ENCODE measurements at regions not wholly inside any gene's neighbourhood (a gene's known extent, or its start where the extent isn't known, plus 50 kb on each side); places are given as distances from the start of the nearest gene placed in this dataset.
"Not testable (repeated sequence)": the region's sequence is repeated elsewhere in the genome, so short reads cannot be mapped to it uniquely, and the experiment has no call there.

DNA sequence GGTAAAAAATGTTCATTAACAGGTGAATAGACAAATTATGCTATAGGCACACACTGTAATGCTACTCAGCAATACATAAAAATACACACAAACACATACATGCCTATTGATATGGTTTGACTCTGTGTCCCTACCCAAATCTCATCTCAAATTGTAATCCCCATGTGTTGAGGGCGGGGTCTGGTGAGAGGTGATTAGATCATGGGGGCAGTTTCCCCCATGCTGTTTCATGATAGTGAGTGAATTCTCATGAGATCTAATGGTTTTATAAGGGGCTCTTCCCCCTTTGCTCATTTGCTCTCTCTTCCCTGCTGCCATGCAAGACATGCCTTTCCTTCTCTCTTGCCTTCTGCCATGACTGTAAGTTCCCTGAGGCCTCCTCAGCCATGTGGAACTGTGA is 403.1 kb upstream of the RORB start:
- not testable (repeated sequence) for DNase-seq (ENCODE audit: low read depth)

DNA sequence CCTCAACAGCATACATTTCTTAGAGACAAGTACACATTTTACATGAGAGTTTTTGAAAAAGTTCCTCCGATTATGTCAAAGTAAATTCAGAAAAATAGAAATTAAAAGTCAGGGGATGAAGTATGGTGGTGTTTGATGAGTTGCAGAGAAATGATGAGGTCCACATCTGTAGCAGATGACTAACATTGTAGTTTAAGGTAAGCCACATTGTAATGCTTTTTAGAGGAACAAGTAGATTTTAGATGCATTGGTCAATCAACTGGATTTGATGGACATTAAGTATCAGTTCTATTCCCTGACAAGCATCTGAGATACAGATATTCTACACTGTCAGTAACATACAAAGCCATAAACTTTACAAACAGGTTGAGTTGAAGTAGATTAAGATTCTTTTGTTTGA is 402.4 kb upstream of the RORB start:
- DNase-seq (ENCODE audit: low read depth) = no peak

DNA sequence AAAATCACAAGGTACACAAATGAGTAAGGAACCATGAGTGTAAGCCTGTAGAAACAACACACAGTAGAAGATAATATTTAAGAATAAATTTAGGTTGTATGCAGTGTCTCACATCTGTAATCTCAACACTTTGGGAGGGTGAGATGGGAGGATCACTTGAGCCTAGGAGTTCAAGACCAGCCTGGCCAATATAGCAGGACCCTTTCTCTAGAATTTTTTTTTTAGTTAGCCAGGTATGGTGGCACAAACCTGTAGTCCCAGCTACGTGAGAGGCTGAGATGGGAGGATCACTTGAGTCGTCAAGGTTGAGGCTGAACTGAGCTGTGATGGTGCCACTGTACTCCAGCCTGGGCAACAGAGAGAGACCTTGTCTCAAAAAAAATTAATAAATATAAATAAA is 401.2 kb upstream of the RORB start:
- DNase-seq (ENCODE audit: low read depth) = no peak

DNA sequence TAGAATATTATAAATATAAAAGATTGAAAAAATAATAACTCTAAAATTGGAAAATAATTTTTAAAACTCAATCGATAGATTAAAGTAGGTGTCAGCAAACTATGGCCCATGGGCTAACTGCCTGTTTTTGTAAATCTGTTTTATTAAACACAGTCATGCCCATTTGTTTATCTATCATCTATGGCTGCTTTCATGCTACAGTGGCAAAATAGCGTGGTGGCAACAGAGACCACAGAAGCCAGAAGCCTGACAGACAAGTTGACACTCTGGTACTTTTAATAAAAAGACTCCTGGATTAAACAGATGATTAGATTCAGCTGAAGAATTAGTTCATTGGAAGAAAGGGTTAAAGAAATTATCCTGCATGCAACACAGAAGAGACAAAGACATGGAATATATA is 400.7 kb upstream of the RORB start:
- no peak for DNase-seq (ENCODE audit: low read depth)

DNA sequence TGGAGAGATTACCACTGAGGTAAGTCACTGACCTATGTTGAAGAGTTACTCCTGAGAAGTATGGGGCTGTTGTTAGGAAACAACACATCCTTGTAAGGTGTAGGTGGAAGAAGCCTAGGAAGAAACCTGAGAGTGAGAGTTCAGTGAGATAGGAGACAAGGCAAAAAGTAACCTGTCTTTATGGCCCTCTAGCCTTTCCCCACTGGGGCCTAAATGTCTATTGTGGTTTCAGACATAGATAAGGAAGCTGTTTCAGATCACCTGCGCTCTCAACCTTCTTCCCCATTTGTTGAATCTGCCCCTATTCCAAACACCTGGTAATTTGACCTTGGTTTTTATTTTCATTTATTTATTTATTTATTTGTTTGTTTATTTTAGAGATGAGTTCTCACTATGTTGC is 397.1 kb upstream of the RORB start:
- DNase-seq (ENCODE audit: low read depth) = no peak

DNA sequence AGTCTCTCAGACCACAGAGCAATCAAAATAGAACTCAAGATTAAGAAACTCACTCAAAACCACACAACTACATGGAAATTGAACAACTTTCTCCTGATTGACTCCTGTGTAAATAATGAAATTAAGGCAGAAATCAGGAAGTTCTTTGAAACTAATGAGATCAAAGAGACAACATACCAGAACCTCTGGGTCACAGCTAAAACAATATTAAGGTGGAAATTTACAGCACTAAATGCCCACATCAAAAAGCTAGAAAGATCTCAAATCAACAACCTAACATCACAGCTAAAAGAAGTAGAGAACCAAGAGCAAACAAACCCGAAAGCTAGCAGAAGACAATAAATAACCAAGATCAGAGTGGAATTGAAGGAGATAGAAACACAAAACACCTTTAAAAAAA is 395.0 kb upstream of the RORB start:
- DNase-seq (ENCODE audit: low read depth) = not testable (repeated sequence)

DNA sequence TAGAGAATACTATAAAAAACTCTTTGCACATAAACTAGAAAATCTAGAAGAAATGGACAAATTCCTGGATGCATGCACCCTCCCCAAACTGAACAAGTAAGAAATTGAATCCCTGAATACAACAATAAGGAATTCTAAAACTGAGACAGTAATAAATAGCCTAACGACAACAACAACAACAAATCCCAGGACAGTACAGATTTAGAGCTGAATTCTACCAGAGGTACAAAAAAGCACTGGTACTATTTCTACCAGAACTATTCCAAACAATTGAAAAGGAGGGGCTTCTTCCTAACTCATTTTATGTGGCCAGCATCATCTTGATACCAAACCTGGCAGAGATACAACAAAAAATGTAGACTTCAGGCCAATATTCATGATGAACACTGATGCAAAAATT is 394.4 kb upstream of the RORB start:
- no peak for DNase-seq (ENCODE audit: low read depth)

DNA sequence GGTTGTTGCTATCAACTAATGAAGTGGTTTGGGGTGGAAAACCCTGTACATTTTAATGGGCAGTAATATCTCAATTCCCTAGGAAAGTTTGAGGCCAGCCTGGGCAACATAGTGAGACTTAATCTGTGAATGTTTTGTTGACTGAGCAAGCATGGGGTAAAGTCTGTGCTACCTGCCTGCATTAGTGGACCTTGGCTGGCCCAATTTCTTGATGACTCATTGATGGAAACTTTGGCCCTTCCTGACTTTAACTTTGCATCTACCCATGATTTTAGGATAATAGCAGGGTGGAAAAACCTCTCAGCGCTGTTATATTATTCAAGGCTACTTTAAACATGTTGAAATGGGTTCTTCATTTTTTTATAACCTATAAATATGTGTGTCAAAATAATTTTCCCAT is 389.4 kb upstream of the RORB start:
- no peak for DNase-seq (ENCODE audit: low read depth)

DNA sequence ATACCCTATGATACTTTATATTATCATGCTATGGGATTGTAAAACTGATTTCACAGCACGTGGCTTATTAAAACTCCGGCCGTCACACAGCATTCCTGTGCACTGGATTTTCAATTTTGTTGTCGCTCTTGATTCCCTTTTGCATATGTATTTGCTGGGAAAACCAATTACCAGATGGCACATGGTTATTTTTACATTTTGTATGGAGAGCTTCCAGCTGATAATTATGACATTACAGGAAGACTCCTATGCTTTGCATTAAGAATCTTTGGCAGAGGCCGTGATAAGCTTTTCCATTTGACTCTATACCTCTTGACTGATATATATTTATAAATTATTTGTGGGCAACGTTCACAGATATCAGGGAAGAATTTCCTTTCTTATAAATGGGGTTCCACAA is 381.2 kb upstream of the RORB start:
- no peak for DNase-seq (ENCODE audit: low read depth)

DNA sequence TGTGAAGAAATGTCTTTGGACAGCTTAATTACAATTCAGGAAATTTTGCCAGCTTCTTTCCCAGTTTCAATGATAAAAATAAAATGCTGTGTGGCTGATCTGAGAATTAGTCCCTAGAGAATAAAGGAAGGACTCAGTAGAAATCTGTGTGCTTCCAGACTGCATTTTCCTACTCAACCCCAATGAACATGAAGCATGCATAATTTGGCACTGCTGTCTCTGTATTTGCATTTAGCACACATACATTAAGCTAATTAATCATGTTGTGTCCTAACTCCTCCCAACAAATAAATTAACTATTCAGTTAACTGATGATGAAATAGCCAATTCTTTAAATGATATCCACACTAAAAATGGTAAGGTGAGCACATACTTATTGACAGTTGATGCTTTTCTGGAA is 380.0 kb upstream of the RORB start:
- DNase-seq (ENCODE audit: low read depth) = no peak

DNA sequence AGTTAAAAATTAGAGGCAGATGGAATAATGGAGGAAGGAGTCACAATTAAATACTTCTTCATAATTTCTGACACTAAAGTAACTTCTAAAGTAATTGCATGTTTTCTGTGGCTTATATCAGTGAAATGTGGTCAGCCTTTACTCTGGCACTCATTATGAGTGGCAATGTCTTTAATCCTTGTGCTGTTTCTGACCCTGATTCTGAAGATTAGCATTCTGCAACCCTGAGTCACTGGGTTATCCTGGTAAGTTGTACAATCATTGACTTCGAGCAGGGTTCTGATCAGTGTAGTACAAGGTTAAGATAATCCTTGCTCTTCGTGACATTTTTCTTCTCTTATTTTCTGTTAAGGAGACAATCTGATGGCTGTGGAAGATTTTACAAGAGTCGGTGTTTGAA is 379.4 kb upstream of the RORB start:
- no peak for DNase-seq (ENCODE audit: low read depth)

DNA sequence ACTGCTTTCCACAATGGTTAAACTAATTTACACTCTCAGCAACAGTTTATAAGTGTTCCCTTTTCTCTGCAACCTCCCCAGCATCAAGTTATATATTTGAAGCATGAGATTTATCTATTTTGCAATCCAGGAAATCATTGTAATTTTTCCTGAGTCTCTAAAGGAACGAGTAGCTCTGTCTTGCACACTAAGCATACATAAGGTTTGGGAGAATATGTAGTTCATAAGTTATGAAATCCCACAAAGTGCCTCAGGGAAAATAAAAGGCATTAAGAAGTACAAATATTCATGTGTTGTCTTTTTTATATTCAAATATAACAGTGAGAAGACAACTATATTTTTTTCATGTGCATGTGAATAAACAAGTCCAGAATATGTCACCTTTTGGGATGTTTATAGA is 377.1 kb upstream of the RORB start:
- no peak for DNase-seq (ENCODE audit: low read depth)

DNA sequence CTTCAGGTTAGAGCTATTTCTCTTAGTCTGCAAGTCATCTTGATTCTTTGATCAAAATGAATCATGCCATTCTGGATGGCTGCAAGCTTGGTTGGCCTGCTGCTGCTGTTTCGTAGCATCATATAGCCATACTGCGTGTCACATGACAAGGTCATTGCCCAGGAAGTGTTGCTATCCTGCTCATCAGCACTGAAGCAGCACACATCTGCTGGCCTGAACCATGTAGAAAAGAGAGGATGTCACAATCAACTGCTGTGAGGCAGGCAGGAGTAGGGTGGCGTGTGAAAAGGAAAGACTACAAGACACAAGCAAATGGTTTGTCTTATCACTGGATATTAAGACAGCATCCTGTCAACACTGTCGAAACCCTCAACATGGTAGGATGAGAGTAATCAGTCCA is 376.7 kb upstream of the RORB start:
- DNase-seq (ENCODE audit: low read depth) = no peak

DNA sequence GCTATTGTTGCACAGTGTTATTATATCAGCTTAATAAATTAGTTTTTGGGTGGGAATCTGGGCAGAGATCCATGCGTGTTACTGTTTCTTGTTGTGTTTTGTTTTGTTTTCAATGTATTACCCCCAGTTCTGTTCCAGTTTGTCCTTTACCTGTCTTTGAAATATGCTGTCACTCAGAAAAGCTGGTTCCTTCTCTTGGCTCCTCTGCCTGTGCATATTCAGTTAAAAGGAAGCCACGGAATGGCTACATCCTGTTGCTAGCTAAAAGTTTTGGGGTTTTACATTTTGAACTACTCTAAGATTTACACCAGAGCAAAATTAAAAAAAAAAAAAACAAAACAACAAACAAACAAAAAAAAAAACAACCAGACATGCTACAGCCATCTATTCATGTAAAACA is 374.9 kb upstream of the RORB start:
- DNase-seq (ENCODE audit: low read depth) = no peak

DNA sequence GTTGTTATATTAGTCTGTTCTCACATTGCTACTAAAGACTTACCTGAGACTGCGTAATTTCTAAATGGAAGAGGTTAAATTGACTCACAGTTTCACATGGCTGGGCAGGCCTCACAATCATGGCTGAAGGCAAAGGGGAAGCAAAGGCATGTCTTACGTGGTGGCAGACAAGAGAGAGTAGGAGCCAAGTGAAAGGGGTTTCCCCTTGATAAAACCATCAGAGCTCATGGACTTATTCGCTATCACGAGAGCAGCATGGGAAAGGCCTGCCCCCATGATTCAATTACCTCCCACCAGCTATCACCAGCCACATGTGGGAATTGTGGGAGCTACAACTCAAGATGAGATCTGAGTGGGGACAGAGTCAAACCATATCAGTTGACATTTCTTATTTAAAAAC is 374.5 kb upstream of the RORB start:
- DNase-seq (ENCODE audit: low read depth) = no peak

DNA sequence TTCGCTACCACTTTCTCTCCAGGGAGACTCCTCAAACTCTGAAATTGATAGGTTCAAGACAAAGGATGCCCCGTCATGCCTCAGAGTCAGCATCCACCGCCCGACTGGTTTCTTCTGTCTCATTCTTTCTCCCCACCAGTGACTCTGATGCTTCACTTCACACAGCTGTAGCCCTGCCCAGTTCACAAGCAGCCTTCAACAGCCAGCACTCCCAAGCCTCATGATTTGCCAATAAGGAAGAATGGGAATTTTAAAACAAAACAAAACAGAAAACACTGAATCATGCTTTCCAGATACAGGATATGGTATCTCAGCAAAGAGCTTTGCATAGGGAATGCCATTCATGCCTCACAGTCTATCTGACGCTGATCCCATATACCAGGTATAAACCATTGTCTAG is 371.2 kb upstream of the RORB start:
- DNase-seq (ENCODE audit: low read depth) = no peak

DNA sequence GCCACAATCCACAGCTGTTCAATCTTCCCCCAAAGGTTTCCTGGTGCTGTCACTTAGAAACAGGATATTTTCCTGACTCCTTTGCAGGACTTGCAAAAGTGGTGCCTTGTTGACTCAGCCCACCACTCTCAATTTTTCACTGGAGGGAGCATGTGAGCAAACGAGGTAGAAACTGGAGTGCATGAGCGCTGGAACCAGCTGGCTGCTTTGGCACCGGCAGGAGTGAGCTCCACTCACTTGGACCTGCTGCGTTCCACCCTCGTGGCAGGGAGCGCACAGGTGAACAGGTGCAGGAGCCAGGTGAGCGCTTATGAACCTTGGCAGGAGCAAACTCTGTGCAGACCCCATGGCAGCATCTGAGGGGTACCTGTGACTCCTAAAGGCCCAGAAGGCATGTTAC is 364.1 kb upstream of the RORB start:
- DNase-seq (ENCODE audit: low read depth) = no peak

DNA sequence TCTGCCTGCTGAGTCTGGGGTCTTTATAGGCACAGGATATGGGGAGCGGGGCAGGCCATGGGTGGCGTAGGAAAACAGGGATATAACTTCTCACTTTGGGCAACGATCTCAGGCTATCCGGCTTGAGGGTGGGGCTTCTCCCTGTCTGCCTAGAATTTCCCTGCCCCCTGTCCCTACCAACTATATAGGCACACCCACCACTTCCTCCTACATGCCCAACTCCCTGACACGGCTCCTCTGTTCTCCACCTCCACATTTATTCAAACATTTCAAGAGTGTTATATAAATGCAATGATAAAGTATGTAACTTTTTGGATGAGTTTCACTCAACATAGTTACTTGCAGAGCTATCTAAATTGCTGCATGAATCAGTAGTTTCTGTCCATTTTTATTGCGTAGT is 363.2 kb upstream of the RORB start:
- no peak for DNase-seq (ENCODE audit: low read depth)

DNA sequence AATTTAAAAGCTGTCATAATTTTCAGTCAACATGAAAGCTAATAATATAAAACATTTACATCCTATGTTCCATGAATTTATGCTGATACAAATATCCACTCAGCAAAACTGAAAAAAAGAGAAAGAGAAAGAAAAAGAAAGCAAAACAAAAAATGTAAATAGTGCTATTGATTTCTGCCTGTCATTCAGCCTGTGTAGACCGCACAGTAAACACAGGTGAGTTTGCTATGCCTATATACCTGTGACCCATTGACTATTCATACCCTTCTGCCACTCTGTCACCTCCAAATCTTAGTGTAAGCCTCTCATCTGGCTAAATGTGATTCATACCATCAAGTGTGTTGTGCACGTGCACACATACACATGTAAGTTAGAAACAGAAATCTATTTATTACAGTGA is 359.0 kb upstream of the RORB start:
- DNase-seq (ENCODE audit: low read depth) = no peak

DNA sequence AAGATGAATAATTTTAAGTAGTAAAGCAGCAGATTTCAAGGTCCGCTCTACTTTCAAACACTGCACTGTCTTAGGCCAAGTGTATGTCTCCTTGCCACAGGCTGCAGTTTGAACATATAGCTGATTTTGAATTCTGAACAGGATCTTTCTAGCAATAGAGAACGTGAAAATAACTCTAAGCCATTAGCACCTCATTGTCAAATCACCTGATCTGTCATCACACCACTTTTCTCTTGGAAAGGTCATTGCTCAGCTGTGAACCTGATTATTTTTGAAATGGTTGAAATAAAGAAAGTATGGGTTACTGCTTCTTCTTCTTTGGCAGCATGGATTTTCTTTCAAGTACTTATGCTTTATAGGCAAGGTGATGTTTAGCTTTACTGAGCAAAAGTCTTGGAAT is 357.0 kb upstream of the RORB start:
- DNase-seq (ENCODE audit: low read depth) = no peak

DNA sequence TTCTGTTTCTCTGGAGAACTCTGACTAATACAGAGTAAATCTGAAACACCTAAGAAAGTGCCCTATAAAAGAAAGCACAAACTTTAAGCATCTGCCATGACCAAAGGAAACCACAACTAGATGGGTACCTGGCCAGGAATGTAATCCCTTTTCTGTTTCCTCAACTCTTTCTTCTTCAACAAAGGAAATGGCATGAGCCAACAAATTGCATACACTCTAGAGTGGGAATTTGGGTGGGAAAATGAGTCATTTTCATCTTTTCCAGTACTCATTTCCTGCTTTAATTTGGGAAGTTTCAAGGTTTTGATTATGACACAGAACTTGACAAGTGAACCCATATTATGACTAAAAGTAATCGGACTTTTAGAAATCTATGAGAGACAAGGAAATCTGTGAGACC is 349.2 kb upstream of the RORB start:
- DNase-seq (ENCODE audit: low read depth) = no peak

DNA sequence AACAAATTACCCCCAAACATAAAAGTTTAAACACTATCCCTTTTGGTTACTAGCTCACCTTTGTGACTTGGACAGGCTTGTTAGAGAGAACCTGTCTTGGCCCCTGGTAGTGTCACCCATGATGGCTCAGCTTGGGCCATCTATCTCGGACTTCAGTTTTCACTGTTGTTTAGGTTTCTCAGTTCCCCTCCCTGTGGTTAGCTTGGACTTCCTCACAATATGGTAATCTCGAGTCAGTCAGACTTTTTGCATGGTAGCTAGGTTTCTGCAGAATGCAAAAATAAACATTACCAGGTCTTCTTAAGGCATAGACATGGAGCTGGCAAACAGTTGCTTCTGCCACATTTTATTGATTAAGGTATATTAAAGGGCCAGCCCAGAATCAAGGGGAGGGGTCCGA is 324.3 kb upstream of the RORB start:
- DNase-seq (ENCODE audit: low read depth) = no peak

DNA sequence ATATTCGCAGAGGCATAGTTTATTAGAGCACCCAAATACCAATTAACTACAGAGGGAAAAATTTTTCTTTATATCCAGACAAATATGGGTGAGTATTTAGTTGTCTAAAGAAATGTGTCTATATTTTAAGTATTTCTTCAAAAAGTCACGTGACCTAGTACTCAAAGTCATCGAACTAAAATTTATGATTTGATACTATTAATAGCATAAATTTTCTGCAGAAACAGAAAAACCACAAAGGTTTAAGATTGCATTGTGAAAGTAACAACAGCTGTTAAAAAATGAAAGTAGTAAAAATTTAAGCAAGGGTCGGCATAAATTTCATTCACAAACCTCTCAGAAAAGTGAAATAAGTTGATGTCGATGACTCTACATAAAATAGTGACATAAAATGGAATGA is 323.9 kb upstream of the RORB start:
- DNase-seq (ENCODE audit: low read depth) = no peak

DNA sequence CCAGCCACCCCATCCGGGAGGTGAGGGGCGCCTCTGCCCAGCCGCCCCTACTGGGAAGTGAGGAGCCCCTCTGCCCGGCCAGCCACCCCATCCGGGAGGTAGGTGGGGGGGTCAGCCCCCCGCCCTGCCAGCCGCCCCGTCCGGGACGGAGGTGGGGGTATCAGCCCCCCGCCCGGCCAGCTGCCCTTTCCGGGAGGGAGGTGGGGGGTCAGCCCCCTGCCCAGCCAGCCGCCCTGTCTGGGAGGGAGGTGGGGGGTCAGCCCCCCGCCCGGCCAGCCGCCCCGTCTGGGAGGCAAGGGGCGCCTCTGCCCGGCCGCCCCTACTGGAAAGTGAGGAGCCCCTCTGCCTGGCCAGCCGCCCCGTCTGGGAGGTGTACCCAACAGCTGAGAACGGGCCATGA is 299.4 kb upstream of the RORB start:
- not testable (repeated sequence) for DNase-seq (ENCODE audit: low read depth)

DNA sequence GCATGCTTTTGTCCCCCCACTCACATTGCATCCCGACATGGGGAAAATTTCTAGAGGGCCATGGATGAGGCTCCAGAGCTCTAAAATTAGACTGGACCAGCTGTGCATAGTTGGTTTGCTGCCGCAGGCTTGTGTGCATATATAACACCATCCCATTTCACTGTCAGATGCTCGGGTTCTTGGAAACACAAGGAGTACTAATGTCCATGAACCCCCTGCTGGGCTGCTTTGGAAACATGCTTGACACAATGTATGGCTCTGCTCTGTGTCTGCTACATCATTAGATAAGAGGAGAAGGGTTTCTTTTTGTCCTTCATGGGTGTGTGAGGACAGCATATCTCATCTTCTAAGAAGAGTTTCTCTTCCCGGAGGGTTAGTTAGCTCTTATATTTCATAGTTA is 292.1 kb upstream of the RORB start:
- no peak for DNase-seq (ENCODE audit: low read depth)

Data from CMK (cell line).